OCI-LY7 (cell line): ENCODE measurements at regions not wholly inside any gene's neighbourhood (a gene's known extent, or its start where the extent isn't known, plus 50 kb on each side); places are given as distances from the start of the nearest gene placed in this dataset.

Experiments
- CTCF ChIP-seq: fragments of 200-600 bp; sonication (generic); conservative IDR thresholded peaks from 2 replicates; pipeline ENCODE4 v1.5.1; 2014; ENCODE audit warnings: mild to moderate bottlenecking, antibody characterized with exemption, low read length, moderate library complexity, mixed read lengths
- EZH2phosphoT487 ChIP-seq: fragments of 200-600 bp; sonication (generic); IDR thresholded peaks from 2 replicates; pipeline ENCODE4 v1.6.1; 2018; ENCODE audit warnings: low read depth, borderline replicate concordance, mild to moderate bottlenecking, mixed run types, antibody characterized with exemption, low read length, moderate library complexity, mixed read lengths

DNA sequence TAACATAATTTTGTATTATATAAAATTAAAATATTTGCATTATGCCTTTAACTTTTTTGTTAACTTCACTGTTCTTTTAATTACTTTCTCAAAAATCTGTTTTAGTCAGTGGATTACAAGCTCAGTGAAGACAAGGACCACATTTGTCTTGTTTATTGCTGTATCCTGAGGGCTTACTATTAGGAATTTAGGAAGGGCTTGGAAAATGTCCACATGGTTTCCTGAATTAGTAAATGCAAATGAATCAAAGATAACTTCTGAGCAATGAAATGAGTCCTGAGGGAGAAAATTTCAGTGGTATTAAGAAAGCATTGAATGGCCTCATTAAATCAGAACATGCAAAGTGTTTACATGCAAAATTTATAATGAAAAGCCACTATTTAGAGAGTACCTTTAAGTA, 1293.2 kb upstream of the GOT2 start:
- TF ChIP-seq CTCF (no peak), EZH2phosphoT487 (no peak)
